Sigmoid colon (tissue), 3 donors: ENCODE measurements at regions not wholly inside any gene's neighbourhood (a gene's known extent, or its start where the extent isn't known, plus 50 kb on each side); places are given as distances from the start of the nearest gene placed in this dataset.

Experiments used
- POLR2A ChIP-seq, 2 donors: fragments of 450-650 bp; IDR thresholded peaks; one replicate each; pipeline ENCODE4 v1.6.1; 2016; ENCODE audit warnings: antibody characterized with exemption in 2 of 2, mild to moderate bottlenecking in 2 of 2, moderate library complexity in 2 of 2
- TF ChIP-seq, protein P1 (sequence below), 4 experiments: fragments of 450-650 bp in 3 of 4; fragments of 200-600 bp in 1 of 4; IDR thresholded peaks; one replicate each; pipeline ENCODE4 v1.5.1; 2016 to 2019; ENCODE audit warnings: antibody characterized with exemption in 4 of 4, mild to moderate bottlenecking in 3 of 4, moderate library complexity in 2 of 4

DNA sequence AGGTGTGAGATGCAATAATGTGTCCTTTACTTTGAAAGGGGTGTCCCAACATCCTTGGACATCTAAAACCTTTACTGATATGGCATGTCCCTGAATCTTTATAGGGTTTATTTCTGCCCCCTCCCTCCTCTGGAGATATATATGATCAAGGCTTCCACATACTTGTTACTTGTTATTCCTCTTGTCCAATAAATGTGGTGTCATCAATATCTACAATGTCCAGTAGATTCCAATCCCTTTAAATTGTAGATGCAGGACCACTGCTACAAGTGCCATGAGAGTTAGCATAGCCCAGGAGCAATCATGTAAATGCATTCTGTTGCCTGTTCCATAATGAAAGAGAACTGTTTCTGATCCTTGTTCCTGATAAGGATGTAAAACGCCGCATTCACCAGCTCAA, 479.7 kb upstream of the MEIS1 start:
- TF ChIP-seq, protein P1, sequence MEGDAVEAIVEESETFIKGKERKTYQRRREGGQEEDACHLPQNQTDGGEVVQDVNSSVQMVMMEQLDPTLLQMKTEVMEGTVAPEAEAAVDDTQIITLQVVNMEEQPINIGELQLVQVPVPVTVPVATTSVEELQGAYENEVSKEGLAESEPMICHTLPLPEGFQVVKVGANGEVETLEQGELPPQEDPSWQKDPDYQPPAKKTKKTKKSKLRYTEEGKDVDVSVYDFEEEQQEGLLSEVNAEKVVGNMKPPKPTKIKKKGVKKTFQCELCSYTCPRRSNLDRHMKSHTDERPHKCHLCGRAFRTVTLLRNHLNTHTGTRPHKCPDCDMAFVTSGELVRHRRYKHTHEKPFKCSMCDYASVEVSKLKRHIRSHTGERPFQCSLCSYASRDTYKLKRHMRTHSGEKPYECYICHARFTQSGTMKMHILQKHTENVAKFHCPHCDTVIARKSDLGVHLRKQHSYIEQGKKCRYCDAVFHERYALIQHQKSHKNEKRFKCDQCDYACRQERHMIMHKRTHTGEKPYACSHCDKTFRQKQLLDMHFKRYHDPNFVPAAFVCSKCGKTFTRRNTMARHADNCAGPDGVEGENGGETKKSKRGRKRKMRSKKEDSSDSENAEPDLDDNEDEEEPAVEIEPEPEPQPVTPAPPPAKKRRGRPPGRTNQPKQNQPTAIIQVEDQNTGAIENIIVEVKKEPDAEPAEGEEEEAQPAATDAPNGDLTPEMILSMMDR (IDR thresholded peaks at IDR 0.05), result no peak
- no peak for TF ChIP-seq POLR2A (IDR thresholded peaks at IDR 0.05)
